HG03558 (cell line): ENCODE measurements at regions not wholly inside any gene's neighbourhood (a gene's known extent, or its start where the extent isn't known, plus 50 kb on each side); places are given as distances from the start of the nearest gene placed in this dataset.
"Not testable (repeated sequence)": the region's sequence is repeated elsewhere in the genome, so short reads cannot be mapped to it uniquely, and the experiment has no call there.

ENCODE experiments used
- ATAC-seq: cut with Tn5 transposase; IDR thresholded peaks from one replicate; pipeline ENCODE4 v1.9.1; 2021; ENCODE audit warnings: moderate number of reproducible peaks; ENCODE audit not compliant: unreplicated experiment; ENCODE audit errors: extremely low read depth

DNA sequence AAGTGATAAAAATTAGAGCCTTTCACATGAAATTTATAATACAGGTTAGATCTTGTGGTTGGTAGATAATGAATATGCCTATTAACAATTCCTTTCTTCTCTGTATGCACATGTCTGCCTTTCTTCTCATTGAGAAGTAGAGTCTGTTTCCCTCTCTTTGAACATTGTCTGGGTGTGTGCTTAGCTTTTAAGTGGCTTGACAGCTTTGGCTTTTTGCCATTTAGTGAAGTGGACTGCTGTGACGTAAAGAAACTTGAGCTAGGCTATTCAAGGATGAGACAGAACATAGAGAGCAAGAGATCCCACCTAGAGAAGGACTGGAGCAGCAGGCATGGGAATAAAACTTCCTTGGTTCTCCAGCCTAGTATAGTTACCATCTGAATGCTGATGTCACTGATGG is 996.7 kb upstream of the CELF2 start:
- ATAC-seq: no peak

DNA sequence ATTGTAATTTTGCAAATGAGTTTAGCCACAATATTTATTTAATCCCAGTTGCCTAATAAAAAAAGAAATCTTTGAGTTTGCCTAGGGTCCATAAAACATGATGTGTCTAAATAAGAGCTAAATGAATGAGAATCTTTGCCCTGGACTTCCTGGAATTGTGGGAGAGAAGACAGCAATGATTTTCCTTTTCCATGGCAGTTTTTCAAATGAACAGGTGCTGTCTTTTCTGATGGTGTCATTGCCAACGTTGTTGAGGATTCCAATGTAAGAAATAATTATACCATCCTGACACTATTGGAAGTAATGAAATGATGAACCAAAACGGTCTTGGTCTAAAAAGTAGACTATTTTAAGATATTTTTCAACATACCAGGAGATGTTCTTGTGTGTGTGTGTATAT is 984.7 kb upstream of the CELF2 start:
- no peak for ATAC-seq

DNA sequence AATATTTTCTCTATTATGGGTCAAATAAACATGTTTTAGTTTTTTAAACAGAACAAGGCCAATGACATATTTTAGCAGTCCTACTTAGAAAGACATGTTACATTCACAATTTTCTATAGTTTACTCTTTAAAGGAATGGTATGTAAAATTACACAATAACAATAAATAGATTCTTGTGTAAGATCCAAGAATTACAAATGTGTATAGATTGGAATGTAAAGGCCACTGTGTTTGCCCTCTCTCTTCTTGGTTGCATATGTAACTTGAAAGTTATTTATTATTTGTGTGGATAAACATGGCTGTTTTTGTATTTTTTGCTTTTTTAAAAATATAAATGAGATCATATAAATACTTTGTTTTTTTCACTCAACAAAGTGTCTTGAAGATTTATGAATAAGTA is 979.3 kb upstream of the CELF2 start:
- ATAC-seq: no peak

DNA sequence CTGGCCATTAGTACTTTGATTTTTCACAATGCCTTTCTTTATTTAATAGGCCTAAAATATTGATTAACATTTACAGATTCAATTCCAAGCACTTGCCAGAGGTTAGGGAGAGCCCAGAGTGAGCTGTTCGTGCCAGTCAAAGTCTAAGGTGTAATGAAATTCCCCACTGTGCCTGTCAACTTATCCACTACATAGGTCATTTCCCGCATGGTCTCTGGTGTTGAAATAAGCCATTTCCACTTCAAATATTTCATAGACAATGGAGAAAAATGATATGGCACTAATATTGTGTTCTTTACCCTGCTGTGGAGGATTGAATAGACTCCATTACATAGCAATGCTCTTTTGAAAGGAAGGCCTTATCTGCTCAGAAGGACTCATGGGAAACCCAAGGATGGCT is 978.1 kb upstream of the CELF2 start:
- ATAC-seq: no peak

DNA sequence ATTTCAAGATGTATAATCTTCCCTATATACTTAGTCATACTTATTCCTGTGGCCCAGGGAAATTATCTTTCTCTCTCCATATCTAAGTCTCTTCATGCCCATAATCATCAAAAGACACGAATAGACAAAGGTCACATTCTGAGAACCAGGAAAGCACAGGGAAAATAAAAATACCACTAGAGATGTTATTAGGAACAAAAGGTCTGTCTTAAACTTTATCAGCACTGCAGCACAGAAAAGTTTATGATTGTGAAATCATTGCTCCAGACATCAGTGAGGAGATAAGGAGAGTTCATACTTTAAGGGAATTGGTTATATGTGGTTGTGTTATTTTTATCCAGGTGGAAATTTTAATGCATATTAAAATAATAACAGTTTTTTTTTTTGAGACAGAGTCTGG is 974.6 kb upstream of the CELF2 start:
- no peak for ATAC-seq

DNA sequence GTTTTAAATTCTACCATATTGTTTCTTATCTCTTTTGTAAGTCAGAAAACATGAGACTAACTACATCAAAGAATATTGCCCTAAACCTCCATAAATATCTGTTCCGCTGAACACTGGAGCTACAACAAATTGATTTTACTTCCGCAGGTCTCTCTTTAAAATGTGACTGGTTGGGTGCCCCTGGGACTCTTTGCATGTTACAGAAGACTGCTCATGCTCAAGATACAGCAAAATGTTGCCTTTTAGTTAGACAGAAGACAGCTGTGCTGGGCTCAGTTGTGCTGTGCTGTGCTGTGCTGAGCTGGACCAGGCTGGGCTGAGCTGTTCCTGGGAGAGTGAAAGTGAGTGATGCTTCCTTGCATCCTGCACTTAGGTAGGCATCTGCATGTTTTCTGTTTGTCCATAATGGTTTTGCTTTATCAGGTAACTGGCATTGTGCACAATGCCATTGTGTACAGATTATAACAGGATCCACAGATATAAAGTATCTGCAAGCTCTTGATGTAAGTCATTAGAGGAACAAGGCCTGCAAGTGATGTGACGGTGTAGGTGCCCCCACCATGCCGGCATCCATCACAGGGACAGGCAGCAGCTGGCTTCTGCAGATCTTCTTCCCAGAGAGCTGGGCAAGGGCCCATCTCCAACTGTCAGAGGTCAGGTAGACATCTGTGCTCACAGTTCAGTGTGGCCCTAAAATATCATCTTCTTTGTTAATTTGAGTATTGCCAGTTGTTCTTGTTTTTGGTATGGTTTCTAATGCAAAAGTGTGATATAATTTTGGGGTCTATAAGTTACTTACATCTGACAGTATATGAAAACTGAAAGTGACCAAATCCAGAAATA is 972.5 kb upstream of the CELF2 start:
- ATAC-seq: no peak

DNA sequence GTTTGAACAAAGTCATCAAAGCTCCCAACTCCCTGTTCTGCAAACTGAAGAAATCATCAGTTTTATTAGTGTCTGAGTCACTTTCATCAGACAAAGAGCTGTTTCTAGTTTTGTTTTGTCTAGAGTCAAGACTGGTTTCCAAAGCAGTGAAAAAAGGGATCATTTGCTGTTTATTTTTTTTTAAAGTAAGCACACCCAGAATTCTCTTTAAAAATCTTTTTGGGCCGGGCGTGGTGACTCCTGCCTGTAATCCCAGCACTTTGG is 972.0 kb upstream of the CELF2 start:
- no peak for ATAC-seq

DNA sequence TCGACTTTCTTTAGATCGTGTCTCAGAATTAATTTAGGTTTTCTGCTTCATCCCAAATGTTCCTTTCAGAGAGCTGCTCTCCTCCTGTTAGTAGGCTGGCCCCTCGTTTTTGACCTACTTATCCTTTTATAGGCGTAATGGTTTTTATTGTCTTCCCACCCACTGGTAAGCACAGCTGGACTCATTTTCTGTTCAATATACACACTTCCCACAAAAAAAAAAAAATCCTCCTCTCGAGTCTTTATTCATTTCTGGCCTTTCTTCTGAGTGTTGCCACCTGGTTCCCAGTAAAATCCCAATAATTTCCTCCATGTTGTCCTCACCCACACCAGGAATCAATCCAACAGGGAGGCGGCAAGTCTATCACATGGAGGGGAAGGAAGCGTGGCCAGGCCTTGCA is 970.2 kb upstream of the CELF2 start:
- ATAC-seq: no peak

DNA sequence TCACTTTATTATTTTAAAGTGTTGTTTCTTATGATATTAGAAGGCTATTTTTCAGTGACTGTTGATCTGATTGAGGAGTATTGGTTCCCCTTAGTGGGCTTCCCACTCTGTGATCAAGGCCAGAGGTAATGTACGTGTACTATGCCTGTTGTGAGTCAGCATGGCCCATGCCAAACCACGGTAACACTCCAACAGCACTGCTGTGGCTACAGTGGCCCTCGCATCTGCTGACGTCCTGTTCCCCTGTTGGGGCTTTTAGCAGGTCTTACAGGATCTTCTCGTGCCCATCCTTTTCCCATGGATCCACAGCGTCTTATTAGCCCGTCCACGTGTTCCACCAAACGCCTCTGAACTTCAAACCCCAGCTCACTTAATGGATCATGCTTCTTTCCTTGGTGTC is 964.6 kb upstream of the CELF2 start:
- no peak for ATAC-seq

DNA sequence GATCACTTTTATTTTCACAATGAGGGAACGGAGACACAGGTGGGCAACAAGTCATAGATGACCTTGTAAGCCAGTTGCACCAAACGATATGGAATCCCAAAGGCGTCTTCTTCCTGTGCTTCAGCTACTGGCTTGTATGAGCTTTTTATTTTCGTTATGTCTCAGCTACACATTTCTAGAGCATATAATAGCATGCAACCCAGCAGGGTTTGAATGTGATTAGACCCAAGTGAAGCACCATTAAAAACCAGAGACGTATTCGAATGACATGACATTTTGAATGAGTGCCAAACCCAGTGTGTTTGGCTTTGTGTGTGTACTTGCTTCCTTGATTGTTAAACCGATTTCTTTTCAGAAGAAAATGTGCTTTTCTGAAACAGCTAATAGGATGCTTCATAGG is 963.2 kb upstream of the CELF2 start:
- ATAC-seq: no peak

DNA sequence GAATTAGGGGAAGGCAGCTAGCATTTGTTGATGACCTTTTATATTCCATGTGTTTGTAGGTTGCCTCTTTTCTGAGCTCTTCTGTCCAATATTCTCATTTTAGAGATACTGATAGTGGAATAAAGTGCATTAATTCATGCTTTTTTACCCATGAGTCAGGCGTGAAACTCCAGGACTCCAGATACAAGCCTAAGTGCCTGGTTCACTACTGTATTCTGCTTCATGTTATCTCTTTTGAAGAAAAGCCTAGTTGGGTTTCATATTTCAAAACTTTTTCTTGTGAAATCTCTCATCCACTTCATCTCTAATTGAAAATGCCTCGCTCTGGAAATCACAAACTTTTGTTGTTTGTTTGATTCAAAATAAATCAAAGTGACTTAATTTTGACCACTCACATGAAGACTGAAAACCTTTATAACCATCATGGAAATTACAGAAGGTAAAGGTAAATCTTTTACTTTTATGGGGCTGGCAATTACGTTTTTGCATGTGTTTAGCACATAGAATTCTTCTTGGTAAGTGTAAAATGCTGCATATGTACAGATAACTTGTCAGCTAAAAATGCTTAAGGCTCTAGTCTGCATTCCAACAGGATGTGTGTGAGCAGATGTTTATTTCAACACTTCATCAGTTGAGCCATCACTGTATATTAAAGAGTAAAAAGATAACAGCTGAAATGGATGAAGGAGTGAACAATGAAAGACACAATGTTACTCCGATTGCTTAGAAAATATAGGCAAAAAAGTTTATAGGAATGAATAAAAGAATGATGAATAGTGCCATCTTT is 961.8 kb upstream of the CELF2 start:
- no peak for ATAC-seq

DNA sequence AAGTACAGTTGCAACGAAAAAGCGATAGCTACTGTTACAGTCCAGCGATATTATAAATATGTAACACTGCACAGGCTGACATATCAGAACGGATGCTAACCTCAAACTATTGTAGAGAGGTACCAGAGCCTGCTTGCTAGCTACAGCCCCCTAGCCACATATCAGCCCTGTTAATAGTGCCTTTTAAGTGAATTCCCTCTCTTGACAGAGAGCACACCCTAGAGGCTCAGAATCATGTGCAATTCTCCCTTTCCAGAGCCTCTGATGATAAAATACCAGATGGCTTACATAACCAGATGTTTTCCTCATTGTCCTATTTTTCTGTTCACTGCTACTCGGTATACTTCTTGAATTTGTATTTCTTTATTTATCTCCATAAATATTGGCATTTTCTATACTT is 960.7 kb upstream of the CELF2 start:
- no peak for ATAC-seq

DNA sequence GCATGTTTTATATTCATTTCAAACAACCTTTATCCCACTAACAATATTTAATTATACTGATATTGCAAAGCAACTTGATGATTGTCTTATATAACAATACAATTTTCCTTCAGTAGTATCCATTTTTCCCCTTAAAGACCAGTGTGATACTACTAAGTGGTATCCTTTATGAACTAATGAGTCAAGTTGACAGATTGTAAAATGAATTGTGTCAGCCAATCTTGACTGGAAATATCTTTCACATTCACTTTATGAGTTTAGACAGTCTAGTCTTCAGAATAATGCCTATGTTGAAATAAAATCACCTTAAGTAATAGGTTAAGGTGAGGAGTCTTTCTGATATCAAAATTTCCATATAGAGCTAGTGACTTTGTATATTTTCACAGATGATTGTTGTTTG is 950.0 kb upstream of the CELF2 start:
- no peak for ATAC-seq

DNA sequence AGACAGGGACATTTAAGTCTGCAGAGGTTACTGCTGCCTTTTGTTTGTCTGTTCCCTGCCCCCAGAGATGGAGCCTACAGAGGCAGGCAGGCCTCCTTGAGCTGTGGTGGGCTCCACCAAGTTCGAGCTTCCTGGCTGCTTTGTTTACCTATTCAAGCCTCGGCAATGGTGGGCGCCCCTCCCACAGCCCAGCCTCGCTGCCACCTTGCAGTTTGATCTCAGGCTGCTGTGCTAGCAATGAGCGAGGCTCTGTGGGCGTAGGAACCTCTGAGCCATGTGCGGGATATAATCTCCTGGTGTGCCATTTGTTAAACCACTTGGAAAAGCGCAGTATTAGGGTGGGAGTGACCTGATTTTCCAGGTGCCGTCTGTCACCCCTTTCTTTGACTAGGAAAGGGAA is 942.8 kb upstream of the CELF2 start:
- not testable (repeated sequence) for ATAC-seq

DNA sequence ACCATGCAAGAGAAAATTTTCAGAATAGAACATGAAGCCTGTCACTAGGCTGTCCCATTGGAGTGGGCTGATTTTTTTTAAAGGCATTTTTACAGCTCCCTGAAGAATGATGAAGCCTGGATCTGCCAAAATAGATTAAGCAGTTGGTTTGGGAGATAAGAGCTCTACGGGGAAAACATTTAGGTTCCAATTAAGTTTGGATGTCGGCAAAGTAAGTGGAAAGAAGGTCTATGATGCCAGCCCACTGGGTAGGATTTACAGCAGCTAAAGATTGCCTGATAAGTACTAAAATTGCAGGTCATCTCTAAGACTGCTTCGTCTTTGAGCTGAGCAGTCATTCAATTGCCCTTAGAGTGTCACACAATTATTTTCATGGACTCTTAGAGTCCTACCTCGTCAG is 939.2 kb upstream of the CELF2 start:
- ATAC-seq: no peak

DNA sequence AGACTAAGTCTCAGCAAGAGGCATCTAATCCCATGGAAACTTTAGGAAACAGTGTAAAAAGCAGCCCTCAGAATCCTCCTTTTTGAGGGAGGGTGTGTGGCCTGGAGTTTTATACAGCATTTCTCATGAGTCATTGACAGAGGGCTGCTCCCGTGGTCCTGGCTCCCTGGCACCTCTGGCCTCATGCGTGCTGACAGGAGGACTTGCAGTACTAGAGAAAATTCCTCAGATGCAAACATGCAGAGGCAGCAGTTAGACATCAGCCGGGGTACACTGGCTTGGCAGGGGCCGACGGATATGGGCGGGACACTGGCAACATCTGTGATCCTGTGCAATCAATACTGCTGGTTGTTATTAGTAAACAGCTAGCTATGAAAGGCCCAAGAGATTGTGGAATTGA is 925.1 kb upstream of the CELF2 start:
- no peak for ATAC-seq

DNA sequence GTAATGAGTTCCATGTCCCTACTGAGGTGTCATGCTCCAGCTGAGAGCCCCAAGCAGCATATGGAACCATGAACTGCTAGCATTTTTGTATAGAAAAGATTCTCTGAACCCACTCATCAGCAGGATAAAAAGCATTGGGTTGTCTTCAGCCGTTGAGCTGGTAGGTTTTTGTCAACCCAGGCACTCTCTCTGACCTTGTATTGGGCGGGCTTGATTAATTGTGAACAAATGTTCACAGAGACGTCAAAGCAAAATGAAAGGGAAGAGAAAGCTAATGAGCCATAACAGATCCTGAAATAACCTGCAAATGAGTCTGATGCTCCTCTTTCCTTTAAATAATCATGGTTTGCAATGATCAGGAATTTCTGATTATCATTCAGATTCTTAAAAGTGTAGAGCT is 924.7 kb upstream of the CELF2 start:
- no peak for ATAC-seq

DNA sequence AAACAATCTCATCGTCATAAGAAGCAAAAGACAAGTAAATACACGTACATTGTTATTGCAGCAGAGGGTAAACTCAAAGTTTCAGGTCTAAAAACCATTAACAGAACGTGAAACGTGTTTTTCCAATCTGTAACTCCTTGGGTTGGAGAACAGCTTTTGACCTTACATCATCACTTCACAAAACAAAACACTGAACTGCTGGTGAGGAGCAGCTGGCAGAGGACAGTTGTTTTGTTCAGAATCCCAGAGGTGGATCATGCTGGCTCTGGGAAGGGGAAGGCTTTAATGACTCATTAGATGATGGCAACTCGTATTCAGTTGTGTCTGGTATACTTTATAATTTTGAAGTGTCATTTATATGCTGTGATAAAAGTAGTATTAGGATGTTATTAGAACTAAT is 923.0 kb upstream of the CELF2 start:
- ATAC-seq: no peak

DNA sequence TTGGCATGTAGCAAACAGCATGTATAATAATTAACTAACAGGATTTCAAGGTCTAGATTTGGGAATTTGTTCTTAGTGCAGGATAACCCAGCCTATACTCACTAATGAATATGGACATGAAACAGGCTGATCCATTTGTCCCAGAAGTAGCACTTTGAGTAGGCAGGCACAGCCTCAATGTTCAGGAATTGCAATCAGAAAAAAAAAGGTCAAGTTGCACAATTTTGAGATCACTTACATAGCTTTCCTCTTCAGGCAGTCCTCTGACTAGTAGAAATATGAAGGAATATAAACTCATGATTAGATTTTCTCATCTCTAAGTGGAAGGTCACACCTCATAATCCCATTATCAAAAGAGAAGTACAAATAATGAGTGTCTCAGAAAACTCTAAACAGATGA is 921.4 kb upstream of the CELF2 start:
- no peak for ATAC-seq

DNA sequence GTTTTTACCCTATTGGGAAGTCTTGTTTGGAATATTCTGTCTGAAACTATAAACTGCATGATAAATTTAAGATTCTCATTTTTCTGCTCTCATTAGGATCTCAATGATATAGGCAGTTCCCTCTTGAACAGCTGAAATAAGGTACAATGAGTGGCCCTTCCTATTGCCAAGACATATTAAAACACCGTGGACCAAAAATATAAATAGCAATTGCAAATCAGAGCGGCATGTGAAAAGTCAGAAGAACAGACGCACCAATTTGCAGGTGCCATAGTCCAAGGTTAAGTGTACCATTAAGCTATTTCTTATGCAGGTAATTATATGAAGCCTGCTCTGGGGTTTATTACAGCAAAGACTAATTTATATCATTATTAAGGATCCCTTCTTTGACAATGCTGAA is 920.8 kb upstream of the CELF2 start:
- no peak for ATAC-seq

DNA sequence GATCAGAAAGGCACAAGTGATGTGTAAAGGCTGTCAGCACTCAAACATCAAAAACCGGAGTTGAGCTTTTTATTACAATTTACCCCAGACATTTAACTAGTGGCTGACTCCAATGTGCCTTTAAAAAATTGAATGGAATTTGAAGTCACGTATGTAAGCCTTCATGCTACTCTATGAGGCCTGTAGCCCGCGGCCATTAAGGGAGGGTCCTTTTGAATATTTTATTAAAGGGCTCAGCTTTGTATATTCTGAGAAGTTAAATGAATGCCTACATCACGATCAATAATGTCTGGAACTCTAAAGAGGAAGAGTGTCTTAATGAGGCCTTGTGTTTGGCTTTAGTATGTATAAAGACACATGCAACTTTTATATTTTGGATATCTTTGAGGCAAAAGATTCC is 916.6 kb upstream of the CELF2 start:
- no peak for ATAC-seq

DNA sequence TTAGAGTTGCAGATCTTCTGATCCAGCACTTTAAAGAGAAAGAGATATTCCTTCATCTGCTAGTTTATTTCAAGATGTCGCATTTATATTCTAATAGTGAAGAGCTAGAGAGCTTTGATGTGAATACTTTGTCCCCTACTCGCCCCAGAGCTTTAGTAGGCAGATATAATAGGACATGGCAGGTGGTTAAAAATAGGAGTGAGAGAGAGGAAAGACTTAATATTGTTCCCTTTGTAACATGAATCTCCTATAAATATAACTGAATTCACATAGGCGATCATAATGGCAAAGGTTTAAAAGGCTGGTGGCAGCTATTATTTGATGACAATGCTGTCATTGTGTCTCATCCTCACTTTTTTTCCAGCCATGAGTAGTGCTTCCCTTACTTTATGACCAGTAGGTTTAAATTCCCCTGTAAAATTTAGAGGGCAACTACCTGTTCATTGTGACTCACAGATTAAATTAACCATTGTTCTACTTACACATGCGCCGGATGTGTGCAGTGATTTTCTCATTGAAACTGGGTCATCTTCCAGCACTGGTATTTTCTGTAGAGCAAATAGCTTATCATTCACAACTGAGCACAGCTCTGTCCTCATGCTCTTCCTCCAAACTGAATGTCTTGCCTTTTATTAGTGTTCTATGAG is 906.7 kb upstream of the CELF2 start:
- no peak for ATAC-seq
